HepG2 (cell line): ENCODE measurements at regions not wholly inside any gene's neighbourhood (a gene's known extent, or its start where the extent isn't known, plus 50 kb on each side); places are given as distances from the start of the nearest gene placed in this dataset.
A peak's percentile ranks its signal among the peaks of the same experiment; 100 is the strongest.

Experiments used
- ATAC-seq: fragments of 200-7000 bp; cut with Tn5 transposase; 3 replicates; pipeline ENCODE4 v1.9.1; 2020; ENCODE audit warnings: mild to moderate bottlenecking, moderate library complexity
- BruUV-seq: library from RNA; stranded (reverse); fragments of 400-500 nt; replicated peaks from 2 replicates; lab custom pipeline; 2021; lab: Mats Ljungman, UMichigan
- CTCF ChIA-PET: fragments of 300-600 bp; formaldehyde crosslinking; extraction: SDS; loops from one replicate; lab custom pipeline; 2021; ENCODE audit warnings: low total read pairs, inconsistent platforms, low intra/inter-chr PET ratio; lab: Yijun Ruan, JAX
- POLR2A ChIA-PET: fragments of 350-600 bp; sonication (Branson Sonifier 250); formaldehyde crosslinking; loops from one replicate; lab custom pipeline; 2020; ENCODE audit warnings: antibody characterized with exemption, inconsistent platforms; lab: Yijun Ruan, JAX
- DNase-seq: peaks from one replicate; pipeline ENCODE4 v3.0.0-alpha.2; 2015; ENCODE audit warnings: low spot score
- FAIRE-seq: peaks from 3 replicates; lab custom pipeline; 2011; peaks lifted over from hg19 to GRCh38; lab: Jason Lieb, UNC
- H2AFZ ChIP-seq: one replicate; pipeline ENCODE4 v1.6.1; 2011; ENCODE audit warnings: low read length, inconsistent platforms
- H3K27ac ChIP-seq: fragments of 300-600 bp; 3 replicates; pipeline ENCODE4 v1.8.0; 2011; ENCODE audit warnings: mixed run types, mild to moderate bottlenecking, mixed read lengths, low read length, inconsistent platforms; ENCODE audit not compliant: insufficient read depth; ENCODE audit errors: extremely low read length
- H3K27me3 ChIP-seq, 2 experiments: fragments of 200-600 bp in 1 of 2; 2 replicates in 1 of 2; 3 replicates in 1 of 2; pipeline versions ENCODE4 v1.6.0 to v1.8.0; 2011; ENCODE audit warnings: low read length in 2 of 2, mild to moderate bottlenecking in 2 of 2, moderate library complexity in 2 of 2, inconsistent platforms in 1 of 2; ENCODE audit not compliant: insufficient read depth in 2 of 2, control insufficient read depth in 1 of 2
- H3K36me3 ChIP-seq, 2 experiments: fragments of 200-600 bp in 1 of 2; replicated peaks in 1 of 2; 2 replicates in 1 of 2; 3 replicates in 1 of 2; pipeline versions ENCODE4 v1.5.1 to v1.8.0; 2011; ENCODE audit warnings: low read length in 2 of 2, inconsistent platforms in 1 of 2; ENCODE audit not compliant: insufficient read depth in 2 of 2, control insufficient read depth in 1 of 2
- H3K4me1 ChIP-seq: 2 replicates; pipeline ENCODE4 v1.5.1; 2012; ENCODE audit warnings: low read length, inconsistent platforms; ENCODE audit not compliant: insufficient read depth
- H3K4me2 ChIP-seq: 2 replicates; pipeline ENCODE4 v1.6.0; 2011; ENCODE audit warnings: low read depth, low read length, inconsistent platforms
- H3K4me3 ChIP-seq, 3 experiments: fragments of 200-600 bp in 1 of 3; sonication (generic), shearing (Covaris generic) in 1 of 3; replicated peaks in 1 of 3; 2 replicates each; pipeline ENCODE4 v1.5.1; 2011 to 2016; ENCODE audit warnings: low read length in 3 of 3, inconsistent platforms in 2 of 3, low read depth in 2 of 3, mild to moderate bottlenecking in 2 of 3, control low read depth in 1 of 3, mixed read lengths in 1 of 3; ENCODE audit not compliant: insufficient read depth in 1 of 3
- H3K79me2 ChIP-seq: one replicate; pipeline ENCODE4 v1.6.1; 2011; ENCODE audit warnings: low read length, inconsistent platforms; ENCODE audit not compliant: insufficient read depth
- H3K9ac ChIP-seq: 2 replicates; pipeline ENCODE4 v1.6.0; 2011; ENCODE audit warnings: mild to moderate bottlenecking, low read depth, low read length, inconsistent platforms; ENCODE audit not compliant: insufficient read depth
- H3K9me3 ChIP-seq: 2 replicates; pipeline ENCODE4 v1.5.1; 2012; ENCODE audit warnings: mild to moderate bottlenecking, low read length
- H4K20me1 ChIP-seq: 2 replicates; pipeline ENCODE4 v1.6.0; 2011; ENCODE audit warnings: inconsistent platforms, mild to moderate bottlenecking, low read length, moderate library complexity; ENCODE audit not compliant: insufficient read depth
- ATF5 ChIP-seq: sonication (generic); formaldehyde crosslinking; IDR thresholded peaks from 2 replicates; pipeline ENCODE4 v1.4.0; 2020; ENCODE audit warnings: mild to moderate bottlenecking, low read depth, missing genetic modification reagents
- ATF7 ChIP-seq, 2 experiments: fragments of 450-650 bp in 1 of 2; sonication (generic) in 1 of 2; formaldehyde crosslinking in 1 of 2; IDR thresholded peaks; 2 replicates each; pipeline versions ENCODE4 v1.4.0 to v1.6.1; 2016 to 2020; ENCODE audit warnings: antibody characterized with exemption in 1 of 2, mild to moderate bottlenecking in 1 of 2, missing genetic modification reagents in 1 of 2
- CEBPB ChIP-seq: IDR thresholded peaks from 2 replicates; pipeline ENCODE4 v1.6.1; 2011; ENCODE audit warnings: low read depth, low read length, improper control_type of control experiment, borderline replicate concordance
- GABPB1 ChIP-seq: IDR thresholded peaks from 2 replicates; pipeline ENCODE4 v1.6.1; 2016; ENCODE audit warnings: mild to moderate bottlenecking, missing genetic modification reagents, moderate library complexity, missing compliant biosample characterization
- MED13 ChIP-seq: sonication (generic); formaldehyde crosslinking; IDR thresholded peaks from 2 replicates; pipeline ENCODE4 v1.5.0; 2020; ENCODE audit warnings: missing genetic modification reagents
- MTA1 ChIP-seq: sonication (generic); formaldehyde crosslinking; IDR thresholded peaks from 2 replicates; pipeline ENCODE4 v1.4.0; 2020; ENCODE audit warnings: missing genetic modification reagents, mild to moderate bottlenecking, borderline replicate concordance
- RXRB ChIP-seq: IDR thresholded peaks from 2 replicates; pipeline ENCODE4 v1.6.1; 2016; ENCODE audit warnings: borderline replicate concordance, missing genetic modification reagents, missing compliant biosample characterization
- TBX2 ChIP-seq: sonication (generic); formaldehyde crosslinking; IDR thresholded peaks from 2 replicates; pipeline ENCODE4 v1.5.0; 2020; ENCODE audit warnings: missing genetic modification reagents, mild to moderate bottlenecking, borderline replicate concordance
- ZNF234 ChIP-seq: sonication (generic); formaldehyde crosslinking; conservative IDR thresholded peaks from 2 replicates; pipeline ENCODE4 v1.5.1; 2020; ENCODE audit warnings: mild to moderate bottlenecking, missing genetic modification reagents
- ZNF30 ChIP-seq: sonication (generic); formaldehyde crosslinking; IDR thresholded peaks from 2 replicates; pipeline ENCODE4 v1.5.0; 2020; ENCODE audit warnings: mild to moderate bottlenecking, missing genetic modification reagents
- ZNF816 ChIP-seq: sonication (generic); formaldehyde crosslinking; IDR thresholded peaks from 2 replicates; pipeline ENCODE4 v1.8.0; 2022; ENCODE audit warnings: missing genetic modification reagents, mild to moderate bottlenecking, borderline replicate concordance
- WGBS: methylation state at CpG from one replicate; pipeline ENCODE4 v1.1.6; 2017; ENCODE audit warnings: low lambda C conversion rate; 5-methylcytosine and 5-hydroxymethylcytosine counted together
- in situ Hi-C: cut with HindIII; loops from 2 replicates; pipeline ENCODE4 v1.10.0; 2017; ENCODE audit warnings: low pct_unique_long_range_greater_than_20kb; ENCODE audit not compliant: extremely low pct_ligation_motif_present
- intact Hi-C: fragments of 100-400 bp; cut with micrococcal nuclease; formaldehyde crosslinking; loops from one replicate; pipeline ENCODE4 v1.10.0; 2022; ENCODE audit not compliant: unreplicated experiment
- TF ChIP-seq, protein P1 (sequence below): sonication (generic); formaldehyde crosslinking; IDR thresholded peaks from 2 replicates; pipeline ENCODE4 v1.5.0; 2020; ENCODE audit warnings: mild to moderate bottlenecking, missing genetic modification reagents
- TF ChIP-seq, protein P2 (sequence below): sonication (generic); formaldehyde crosslinking; IDR thresholded peaks from 2 replicates; pipeline ENCODE4 v1.5.1; 2020; ENCODE audit warnings: missing genetic modification reagents, mild to moderate bottlenecking, borderline replicate concordance
- TF ChIP-seq, protein P3 (sequence below): sonication (generic); formaldehyde crosslinking; IDR thresholded peaks from 2 replicates; pipeline ENCODE4 v1.8.0; 2022; ENCODE audit warnings: missing genetic modification reagents, mild to moderate bottlenecking, inconsistent platforms, borderline replicate concordance

DNA sequence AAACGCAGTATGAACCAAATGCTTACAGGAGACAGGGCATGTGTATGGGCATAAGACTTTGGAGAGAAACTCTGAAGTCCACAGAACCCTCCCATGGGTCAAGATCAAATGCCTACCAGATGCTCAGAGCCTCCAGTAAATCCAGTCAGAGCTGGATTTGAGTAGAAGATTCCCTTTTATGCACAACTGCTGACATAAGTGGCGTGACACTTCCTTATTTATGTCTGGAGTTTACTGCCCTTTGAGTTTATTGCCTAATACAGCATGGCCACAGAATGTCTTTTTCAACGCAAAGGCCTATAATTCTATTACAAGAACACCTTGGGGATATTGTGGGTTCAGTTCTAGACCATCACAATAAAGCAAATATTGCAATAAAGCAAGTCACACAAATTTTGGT lies 220.0 kb upstream of the FOXQ1 start (continued):
- no peak for TF ChIP-seq ATF7 (IDR thresholded peaks at IDR 0.05)
- TF ChIP-seq ATF7 (CRISPR knock-in tag; IDR thresholded peaks at IDR 0.05), result no peak
- TF ChIP-seq, protein P1, sequence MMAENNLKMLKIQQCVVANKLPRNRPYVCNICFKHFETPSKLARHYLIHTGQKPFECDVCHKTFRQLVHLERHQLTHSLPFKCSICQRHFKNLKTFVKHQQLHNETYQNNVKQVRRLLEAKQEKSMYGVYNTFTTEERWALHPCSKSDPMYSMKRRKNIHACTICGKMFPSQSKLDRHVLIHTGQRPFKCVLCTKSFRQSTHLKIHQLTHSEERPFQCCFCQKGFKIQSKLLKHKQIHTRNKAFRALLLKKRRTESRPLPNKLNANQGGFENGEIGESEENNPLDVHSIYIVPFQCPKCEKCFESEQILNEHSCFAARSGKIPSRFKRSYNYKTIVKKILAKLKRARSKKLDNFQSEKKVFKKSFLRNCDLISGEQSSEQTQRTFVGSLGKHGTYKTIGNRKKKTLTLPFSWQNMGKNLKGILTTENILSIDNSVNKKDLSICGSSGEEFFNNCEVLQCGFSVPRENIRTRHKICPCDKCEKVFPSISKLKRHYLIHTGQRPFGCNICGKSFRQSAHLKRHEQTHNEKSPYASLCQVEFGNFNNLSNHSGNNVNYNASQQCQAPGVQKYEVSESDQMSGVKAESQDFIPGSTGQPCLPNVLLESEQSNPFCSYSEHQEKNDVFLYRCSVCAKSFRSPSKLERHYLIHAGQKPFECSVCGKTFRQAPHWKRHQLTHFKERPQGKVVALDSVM (CRISPR knock-in tag), result no peak
- TF ChIP-seq MED13 (CRISPR knock-in tag), result no peak
- no peak for TF ChIP-seq ATF5 (CRISPR knock-in tag)
- no peak for TF ChIP-seq GABPB1
- TF ChIP-seq ZNF816 (CRISPR knock-in tag), result no peak
- no peak for TF ChIP-seq RXRB (CRISPR knock-in tag)

DNA sequence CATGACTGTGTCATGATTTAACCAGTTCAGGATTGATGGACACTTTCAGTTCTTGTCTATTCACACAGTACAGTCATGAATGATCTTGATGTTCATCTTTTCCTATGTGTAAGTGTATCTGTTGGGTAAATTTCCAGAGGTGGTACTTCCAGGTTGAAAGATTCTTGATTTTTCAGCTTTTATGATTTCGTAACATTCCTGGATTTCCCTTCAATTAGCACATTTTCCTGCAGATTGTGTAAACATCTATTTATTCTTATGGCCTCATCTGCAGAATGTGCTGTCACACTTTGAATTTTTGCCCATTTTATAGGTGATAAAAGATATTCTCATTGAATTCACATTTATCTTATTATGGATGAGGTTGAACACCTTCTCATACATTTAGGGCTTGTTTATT lies 222.0 kb upstream of the FOXQ1 start:
- H3K4me3 ChIP-seq, result no peak overlapping the region
- TF ChIP-seq, protein P2, sequence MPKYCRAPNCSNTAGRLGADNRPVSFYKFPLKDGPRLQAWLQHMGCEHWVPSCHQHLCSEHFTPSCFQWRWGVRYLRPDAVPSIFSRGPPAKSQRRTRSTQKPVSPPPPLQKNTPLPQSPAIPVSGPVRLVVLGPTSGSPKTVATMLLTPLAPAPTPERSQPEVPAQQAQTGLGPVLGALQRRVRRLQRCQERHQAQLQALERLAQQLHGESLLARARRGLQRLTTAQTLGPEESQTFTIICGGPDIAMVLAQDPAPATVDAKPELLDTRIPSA (CRISPR knock-in tag), result no peak
- peak; percentile 79 for TF ChIP-seq CEBPB
- no peak for TF ChIP-seq TBX2 (CRISPR knock-in tag)
- TF ChIP-seq, protein P3, sequence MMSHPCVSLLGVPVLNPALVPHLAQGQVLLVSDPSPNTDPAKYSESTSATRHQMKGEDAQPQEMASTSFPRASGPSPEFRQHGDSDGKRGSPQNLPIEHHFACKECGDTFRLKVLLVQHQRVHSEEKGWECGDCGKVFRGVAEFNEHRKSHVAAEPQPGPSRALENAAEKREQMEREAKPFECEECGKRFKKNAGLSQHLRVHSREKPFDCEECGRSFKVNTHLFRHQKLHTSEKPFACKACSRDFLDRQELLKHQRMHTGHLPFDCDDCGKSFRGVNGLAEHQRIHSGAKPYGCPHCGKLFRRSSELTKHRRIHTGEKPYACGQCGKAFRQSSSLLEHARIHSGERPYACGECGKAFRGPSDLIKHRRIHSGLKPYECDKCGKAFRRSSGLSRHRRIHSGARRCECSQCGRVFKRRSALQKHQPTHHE (CRISPR knock-in tag), result no peak
- TF ChIP-seq MTA1 (CRISPR knock-in tag), result no peak
- TF ChIP-seq ZNF30 (CRISPR knock-in tag), result no peak
- TF ChIP-seq ZNF234 (CRISPR knock-in tag), result no peak
- 96% methylated on average over 1 of the region's 1 CpG for WGBS
- no peak for DNase-seq
- intact Hi-C loops (no loop called here), in situ Hi-C loops (no loop called here)
- ChIA-PET POLR2A (interaction anchor here (0.8 kb wide), 1 partner anchor 222 kb away, joined by 3 read pairs; the partner anchor contains the start of gene FOXQ1), CTCF (no interaction called here)
- H3K9ac ChIP-seq, result no peak overlapping the region
- H2AFZ ChIP-seq, result no peak overlapping the region
- no peaks in the 10 kb centered on the region for H3K79me2 ChIP-seq
- no peaks in the 10 kb centered on the region for H3K9me3 ChIP-seq
- FAIRE-seq, result no peak
- H3K36me3 ChIP-seq, result no peaks in the 10 kb centered on the region
- no peaks in the 10 kb centered on the region for H3K27me3 ChIP-seq
- no peak overlapping the region for H3K27ac ChIP-seq
- H3K4me2 ChIP-seq, result no peak overlapping the region
- no peaks in the 10 kb centered on the region for H4K20me1 ChIP-seq
- no TSS peak for BruUV-seq
- ATAC-seq, result no peak
- no peaks in the 10 kb centered on the region for H3K4me1 ChIP-seq
